Caco-2 (cell line): ENCODE measurements at regions not wholly inside any gene's neighbourhood (a gene's known extent, or its start where the extent isn't known, plus 50 kb on each side); places are given as distances from the start of the nearest gene placed in this dataset.

Experiments
- BruUV-seq: library from RNA; stranded (reverse); fragments of 400-500 nt; replicated peaks from 2 replicates; lab custom pipeline; 2021; lab: Mats Ljungman, UMichigan
- CTCF ChIA-PET: fragments of 300-600 bp; sonication (Branson Sonifier 250); formaldehyde crosslinking; loops from one replicate; lab custom pipeline; 2022; ENCODE audit warnings: antibody characterized with exemption; lab: Charles Lee
- POLR2A ChIA-PET: fragments of 300-600 bp; sonication (Branson Sonifier 250); formaldehyde crosslinking; loops from one replicate; lab custom pipeline; 2022; ENCODE audit warnings: antibody characterized with exemption; lab: Charles Lee
- DNase-seq, 2 experiments: peaks; one replicate each; pipeline versions ENCODE4 v3.0.0 to v3.0.0-alpha.2; 2020 to 2022
- H3K27me3 ChIP-seq: replicated peaks from 2 replicates; pipeline ENCODE4 v1.6.0; 2011; ENCODE audit warnings: low read length; ENCODE audit not compliant: control insufficient read depth, insufficient read depth
- H3K36me3 ChIP-seq: 2 replicates; pipeline ENCODE4 v1.5.1; 2011; ENCODE audit warnings: low read length; ENCODE audit not compliant: control insufficient read depth, insufficient read depth
- H3K4me1 ChIP-seq: fragments of 250-450 bp; sonication (Bioruptor Pico); 2 replicates; pipeline ENCODE4 v1.5.1; 2020; ENCODE audit warnings: mild to moderate bottlenecking
- H3K4me3 ChIP-seq: 2 replicates; pipeline ENCODE4 v1.5.1; 2011; ENCODE audit warnings: low read depth, mild to moderate bottlenecking, control low read depth, low read length
- H3K9me3 ChIP-seq: fragments of 250-450 bp; sonication (Bioruptor Pico); 2 replicates; pipeline ENCODE4 v1.5.1; 2020; ENCODE audit warnings: mild to moderate bottlenecking, moderate library complexity
- H3K27ac Mint-ChIP-seq: one replicate; pipeline ENCODE4 v1.8.0; 2022; ENCODE audit warnings: mixed read lengths; ENCODE audit not compliant: unreplicated experiment
- H3K27me3 Mint-ChIP-seq: one replicate; pipeline ENCODE4 v1.8.0; 2022; ENCODE audit warnings: mixed read lengths; ENCODE audit not compliant: insufficient read depth, unreplicated experiment
- H3K36me3 Mint-ChIP-seq: one replicate; pipeline ENCODE4 v1.8.0; 2022; ENCODE audit warnings: mild to moderate bottlenecking, mixed read lengths; ENCODE audit not compliant: insufficient read depth, unreplicated experiment
- H3K4me1 Mint-ChIP-seq: one replicate; pipeline ENCODE4 v1.8.0; 2022; ENCODE audit warnings: low read depth, mixed read lengths; ENCODE audit not compliant: unreplicated experiment
- H3K4me3 Mint-ChIP-seq: one replicate; pipeline ENCODE4 v1.8.0; 2022; ENCODE audit warnings: mild to moderate bottlenecking, moderate library complexity, mixed read lengths; ENCODE audit not compliant: unreplicated experiment
- H3K9me3 Mint-ChIP-seq: one replicate; pipeline ENCODE4 v1.8.0; 2022; ENCODE audit warnings: mixed read lengths; ENCODE audit not compliant: unreplicated experiment
- CTCF ChIP-seq, 2 experiments: fragments of 200-600 bp in 1 of 2; IDR thresholded peaks; 1 replicate in 1 of 2; 2 replicates in 1 of 2; pipeline versions ENCODE4 v1.5.1 to v1.8.0; 2011 to 2022; ENCODE audit warnings: antibody characterized with exemption in 1 of 2, control low read depth in 1 of 2, inconsistent platforms in 1 of 2, low read depth in 1 of 2, low read length in 1 of 2, mild to moderate bottlenecking in 1 of 2, moderate library complexity in 1 of 2; ENCODE audit not compliant: insufficient read depth in 1 of 2, severe bottlenecking in 1 of 2, unreplicated experiment in 1 of 2
- intact Hi-C: fragments of 100-400 bp; cut with micrococcal nuclease; formaldehyde crosslinking; loops from one replicate; pipeline ENCODE4 v1.10.0; 2022; ENCODE audit not compliant: unreplicated experiment

- intact Hi-C loops: no loop called here
- Mint-ChIP-seq H3K27ac (no peak overlapping the region), H3K9me3 (no peaks in the 10 kb centered on the region), H3K27me3 (peaks cover 5% of the 10 kb centered on the region), H3K4me1 (no peaks in the 10 kb centered on the region), H3K4me3 (no peak overlapping the region), H3K36me3 (no peaks in the 10 kb centered on the region)
- no peak for DNase-seq
- TF ChIP-seq CTCF (IDR thresholded peaks at IDR 0.05; ENCODE audit: insufficient read depth in 1 of 2, low read depth in 1 of 2, low read length in 1 of 2, severe bottlenecking in 1 of 2, unreplicated experiment in 1 of 2): no peak
- no peaks in the 10 kb centered on the region for H3K9me3 ChIP-seq
- CTCF ChIA-PET: no interaction called here
- no peaks in the 10 kb centered on the region for H3K4me1 ChIP-seq
- peaks cover 5% of the 10 kb centered on the region for H3K27me3 ChIP-seq
- H3K4me3 ChIP-seq: no peak overlapping the region
- POLR2A ChIA-PET: no interaction called here
- H3K36me3 ChIP-seq: no peaks in the 10 kb centered on the region
- BruUV-seq: no TSS peak
Measured at GRCh38 chr2:204174034-204174433, 237.5 kb downstream of the ICOS start.

- ChIA-PET POLR2A (no interaction called here), CTCF (interaction anchor here (0.8 to 3.1 kb wide), 2 partner anchors 30 to 151 kb away, joined by 3 to 12 read pairs; no protein-coding TSS in a partner anchor)
- Mint-ChIP-seq H3K9me3 (no peaks in the 10 kb centered on the region), H3K27ac (no peak overlapping the region), H3K27me3 (peaks cover 4% of the 10 kb centered on the region), H3K4me3 (no peak overlapping the region), H3K36me3 (no peaks in the 10 kb centered on the region), H3K4me1 (no peaks in the 10 kb centered on the region)
- Histone ChIP-seq H3K9me3 (no peaks in the 10 kb centered on the region), H3K4me3 (no peak overlapping the region), H3K4me1 (no peaks in the 10 kb centered on the region), H3K27me3 (peaks cover 3% of the 10 kb centered on the region), H3K36me3 (no peaks in the 10 kb centered on the region)
- TF ChIP-seq CTCF (IDR thresholded peaks at IDR 0.05; ENCODE audit: insufficient read depth in 1 of 2, low read depth in 1 of 2, low read length in 1 of 2, severe bottlenecking in 1 of 2, unreplicated experiment in 1 of 2): no peak
- intact Hi-C loops: no loop called here
- BruUV-seq: no TSS peak
- DNase-seq: no peak
Measured at GRCh38 chr2:204175552-204176271, 239.1 kb downstream of the ICOS start.

- ChIA-PET POLR2A (no interaction called here), CTCF (interaction anchor here (0.8 to 3.1 kb wide), 2 partner anchors 31 to 152 kb away, joined by 3 to 12 read pairs; no protein-coding TSS in a partner anchor)
- no peak overlapping the region for H3K27ac Mint-ChIP-seq
- H3K36me3 Mint-ChIP-seq: no peaks in the 10 kb centered on the region
- H3K36me3 ChIP-seq: no peaks in the 10 kb centered on the region
- intact Hi-C loops: no loop called here
- no peaks in the 10 kb centered on the region for H3K4me1 Mint-ChIP-seq
- H3K4me1 ChIP-seq: no peaks in the 10 kb centered on the region
- no peaks in the 10 kb centered on the region for H3K9me3 Mint-ChIP-seq
- no peak overlapping the region for H3K4me3 ChIP-seq
- H3K9me3 ChIP-seq: no peaks in the 10 kb centered on the region
- no peak for DNase-seq
- peaks cover 3% of the 10 kb centered on the region for H3K27me3 ChIP-seq
- no TSS peak for BruUV-seq
- peaks cover 3% of the 10 kb centered on the region for H3K27me3 Mint-ChIP-seq
- no peak overlapping the region for H3K4me3 Mint-ChIP-seq
- TF ChIP-seq CTCF (IDR thresholded peaks at IDR 0.05; ENCODE audit: insufficient read depth in 1 of 2, low read depth in 1 of 2, low read length in 1 of 2, severe bottlenecking in 1 of 2, unreplicated experiment in 1 of 2): no peak
Measured at GRCh38 chr2:204176306-204176705, 239.7 kb downstream of the ICOS start.
